ENCODE measurements at regions not wholly inside any gene's neighbourhood (a gene's known extent, or its start where the extent isn't known, plus 50 kb on each side); places are given as distances from the start of the nearest gene placed in this dataset.

DNA sequence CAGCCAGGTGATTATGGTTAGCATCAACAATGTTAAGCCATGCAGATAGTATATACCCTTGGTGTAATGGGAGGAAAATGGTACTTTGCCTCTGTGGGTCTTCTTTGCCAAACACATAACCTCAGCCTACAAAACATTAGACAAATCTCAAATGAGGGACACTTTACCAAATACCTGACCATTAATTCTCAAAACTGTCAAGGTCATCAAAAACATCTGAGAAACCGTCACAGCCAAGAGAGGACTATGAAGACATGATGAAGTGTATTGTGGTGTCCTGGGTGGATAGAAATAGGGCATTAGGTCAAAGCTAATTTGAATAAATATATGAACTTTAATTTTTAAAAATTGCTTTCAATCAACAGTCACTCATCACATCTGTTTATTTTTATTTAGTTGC is 1036.1 kb downstream of the AGBL1 start:
- H3K4me1 Mint-ChIP-seq: no peaks in the 10 kb centered on the region
- peaks cover 0 to 5% of the 10 kb centered on the region in 2 donors for H3K9me3 Mint-ChIP-seq
- H3K4me3 Mint-ChIP-seq: no peak overlapping the region
- H3K27ac Mint-ChIP-seq: no peak overlapping the region
- no peaks in the 10 kb centered on the region for H3K27me3 Mint-ChIP-seq
- ATAC-seq (no peak), DNase-seq (no peak)

DNA sequence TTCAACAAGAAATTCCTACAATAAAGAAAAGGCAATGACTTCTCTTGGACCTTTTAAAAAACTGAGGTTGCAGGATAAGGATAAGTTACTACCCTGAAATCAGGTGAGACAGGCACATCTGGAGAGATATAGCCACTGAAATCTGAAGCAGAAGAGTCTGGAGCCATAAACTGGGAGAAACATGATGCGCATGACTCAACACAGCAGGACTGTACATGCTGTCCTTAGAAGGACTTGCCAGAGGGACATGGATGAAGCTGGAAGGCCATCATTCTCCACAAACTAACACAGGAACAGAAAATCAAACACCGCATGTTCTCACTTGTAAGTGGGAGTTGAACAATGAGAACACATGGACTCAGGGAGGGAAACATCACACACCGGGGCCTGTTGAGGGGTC is 1020.2 kb downstream of the AGBL1 start:
- H3K9me3 Mint-ChIP-seq: peaks cover 15 to 19% of the 10 kb centered on the region in 2 donors
- H3K27ac Mint-ChIP-seq: no peak overlapping the region
- H3K27me3 Mint-ChIP-seq: peaks cover 12% of the 10 kb centered on the region
- H3K4me3 Mint-ChIP-seq: no peak overlapping the region
- H3K4me1 Mint-ChIP-seq: no peaks in the 10 kb centered on the region
- no peak for ATAC-seq
- no peak for DNase-seq

DNA sequence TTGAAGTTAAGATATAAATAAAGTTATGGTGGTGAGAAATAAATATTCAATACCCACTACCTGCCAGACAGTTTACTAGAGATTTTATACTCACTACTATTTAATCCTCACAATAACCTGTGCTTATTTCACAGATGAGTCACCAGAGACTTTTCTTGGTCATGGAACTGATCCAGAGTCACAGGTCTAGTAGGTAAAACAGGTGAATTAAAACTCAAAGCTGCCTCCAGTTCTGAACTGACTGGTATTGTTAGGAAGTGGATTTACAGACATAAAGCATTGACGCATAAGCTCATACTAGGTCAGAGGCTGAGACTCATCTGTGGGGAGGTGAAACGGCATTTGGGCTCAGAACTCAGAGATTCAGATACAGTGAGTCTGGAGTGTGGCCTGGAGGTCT is 1009.9 kb downstream of the AGBL1 start:
- Mint-ChIP-seq H3K27me3 (no peaks in the 10 kb centered on the region), H3K4me3 (no peak overlapping the region), H3K4me1 (no peaks in the 10 kb centered on the region), H3K27ac (no peak overlapping the region), H3K9me3 (peaks cover 0 to 5% of the 10 kb centered on the region in 2 donors)
- DNase-seq (no peak), ATAC-seq (no peak)

DNA sequence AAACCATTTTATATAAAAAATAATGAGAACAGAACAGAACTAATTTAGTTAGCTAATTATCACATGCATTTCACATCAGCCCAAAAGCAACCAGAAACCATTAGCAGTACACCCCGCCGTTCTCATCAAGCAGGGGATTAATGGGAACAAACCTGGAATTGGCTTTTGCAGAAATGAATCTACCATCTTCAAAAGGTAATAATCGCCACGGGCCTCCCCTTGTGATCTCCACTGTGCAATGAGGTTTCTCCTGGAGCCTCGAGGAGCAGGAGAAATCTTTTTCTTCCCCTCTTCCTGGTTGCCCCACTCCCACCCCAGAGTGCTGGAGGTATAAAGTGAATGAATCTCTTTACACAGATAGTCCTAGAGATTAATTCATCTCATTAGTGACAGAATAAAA is 1003.5 kb downstream of the AGBL1 start:
- DNase-seq (no peak), ATAC-seq (no peak)
- H3K4me1 Mint-ChIP-seq: no peaks in the 10 kb centered on the region
- H3K27ac Mint-ChIP-seq: no peak overlapping the region
- no peaks in the 10 kb centered on the region for H3K27me3 Mint-ChIP-seq
- no peak overlapping the region for H3K4me3 Mint-ChIP-seq
- no peaks in the 10 kb centered on the region for H3K9me3 Mint-ChIP-seq

DNA sequence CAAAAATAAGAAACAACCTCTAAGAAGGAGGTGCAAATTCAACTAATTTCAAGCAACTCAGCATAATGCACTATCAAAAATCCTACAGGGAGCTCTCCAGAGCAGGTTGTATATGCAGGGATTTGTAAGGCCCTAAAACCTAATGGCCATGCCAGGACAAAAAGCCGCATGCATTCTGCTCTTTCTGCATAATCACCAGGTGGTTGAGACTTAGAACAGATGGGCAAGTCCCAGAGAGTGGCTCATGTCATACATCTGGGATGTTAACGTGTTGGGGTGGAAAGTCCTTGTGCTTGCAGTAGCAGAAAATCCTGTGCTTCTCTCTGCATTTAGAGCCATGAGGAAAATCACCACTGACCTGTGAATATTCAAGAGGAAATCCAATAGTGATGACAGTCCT is 1002.9 kb downstream of the AGBL1 start:
- no peak overlapping the region for H3K4me3 Mint-ChIP-seq
- ATAC-seq: no peak
- H3K27me3 Mint-ChIP-seq: no peaks in the 10 kb centered on the region
- H3K9me3 Mint-ChIP-seq: no peaks in the 10 kb centered on the region
- H3K4me1 Mint-ChIP-seq: no peaks in the 10 kb centered on the region
- no peak overlapping the region for H3K27ac Mint-ChIP-seq
- no peak for DNase-seq

DNA sequence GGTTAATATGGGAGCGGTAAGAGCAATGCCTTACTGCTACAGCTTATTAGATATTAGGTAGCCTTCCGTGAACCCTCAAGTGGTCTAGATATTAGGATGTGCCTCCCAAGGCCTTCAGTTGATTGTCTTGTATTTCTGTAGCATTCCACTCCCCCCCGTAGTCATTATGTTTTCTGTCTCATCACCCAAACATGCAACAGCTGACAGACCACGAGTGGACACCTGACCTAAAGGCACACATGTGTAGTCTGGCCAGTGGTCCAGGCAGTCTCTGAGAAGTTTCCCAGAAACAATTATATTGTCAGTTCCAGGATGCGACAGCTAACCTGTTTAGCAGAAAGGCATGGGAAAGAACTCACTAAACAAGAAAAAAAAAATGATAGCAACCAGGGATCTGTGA is 1000.9 kb downstream of the AGBL1 start:
- H3K9me3 Mint-ChIP-seq: no peaks in the 10 kb centered on the region
- H3K27me3 Mint-ChIP-seq: no peaks in the 10 kb centered on the region
- DNase-seq (no peak), ATAC-seq (no peak)
- H3K4me3 Mint-ChIP-seq: no peak overlapping the region
- H3K4me1 Mint-ChIP-seq: no peaks in the 10 kb centered on the region
- no peak overlapping the region for H3K27ac Mint-ChIP-seq
